Stomach (tissue), 4 donors: ENCODE measurements at regions not wholly inside any gene's neighbourhood (a gene's known extent, or its start where the extent isn't known, plus 50 kb on each side); places are given as distances from the start of the nearest gene placed in this dataset.

Experiments
- CTCF ChIP-seq, 7 experiments: fragments of 450-650 bp in 4 of 7; fragments of 200-600 bp in 3 of 7; sonication (generic) in 3 of 7; IDR thresholded peaks; one replicate each; pipeline ENCODE4 v1.5.1; 2016 to 2019; ENCODE audit warnings: antibody characterized with exemption in 7 of 7, control low read depth in 2 of 7, mild to moderate bottlenecking in 1 of 7
- EP300 ChIP-seq: sonication (generic); formaldehyde crosslinking; IDR thresholded peaks from one replicate; pipeline ENCODE4 v1.6.1; 2017; ENCODE audit warnings: antibody characterized with exemption
- POLR2A ChIP-seq, 4 donors: fragments of 450-650 bp; IDR thresholded peaks; one replicate each; pipeline ENCODE4 v1.6.1; 2016; ENCODE audit warnings: antibody characterized with exemption in 4 of 4, control low read depth in 2 of 4, mild to moderate bottlenecking in 1 of 4, moderate library complexity in 1 of 4
- POLR2AphosphoS5 ChIP-seq, 3 donors: sonication (generic); formaldehyde crosslinking; IDR thresholded peaks; one replicate each; pipeline ENCODE4 v1.6.1; 2016; ENCODE audit warnings: antibody characterized with exemption in 3 of 3

GRCh38 chr15:69608661-69609060 lies 156.0 kb downstream of the RPLP1 start:
- no peak for TF ChIP-seq CTCF (IDR thresholded peaks at IDR 0.05)
- no peak for TF ChIP-seq POLR2A (IDR thresholded peaks at IDR 0.05)
- TF ChIP-seq POLR2AphosphoS5 (IDR thresholded peaks at IDR 0.05), result no peak
- no peak for TF ChIP-seq EP300
